ENCODE measurements at regions not wholly inside any gene's neighbourhood (a gene's known extent, or its start where the extent isn't known, plus 50 kb on each side); places are given as distances from the start of the nearest gene placed in this dataset.
"Not testable (repeated sequence)": the region's sequence is repeated elsewhere in the genome, so short reads cannot be mapped to it uniquely, and the experiment has no call there.

DNA sequence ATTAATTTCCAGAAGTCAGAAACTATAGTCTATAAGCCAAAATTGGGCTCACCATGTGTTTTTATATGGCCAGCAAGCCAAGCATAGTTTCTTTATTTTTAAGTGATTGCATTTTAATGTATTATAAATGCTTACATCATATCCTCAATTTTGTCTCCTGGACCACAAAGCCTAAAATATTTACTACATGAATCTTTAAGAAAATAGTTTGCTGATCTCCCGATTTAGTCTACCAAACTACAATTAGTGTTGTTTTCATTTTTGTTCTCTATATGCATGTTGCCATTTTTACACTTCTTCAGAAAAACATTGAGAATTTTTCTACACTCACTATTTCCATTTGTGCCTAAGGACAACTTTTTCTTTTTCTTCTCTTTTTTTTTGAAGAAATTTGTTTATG, 954.5 kb upstream of the ADAMTS5 start:
- not testable (repeated sequence) for DNase-seq

DNA sequence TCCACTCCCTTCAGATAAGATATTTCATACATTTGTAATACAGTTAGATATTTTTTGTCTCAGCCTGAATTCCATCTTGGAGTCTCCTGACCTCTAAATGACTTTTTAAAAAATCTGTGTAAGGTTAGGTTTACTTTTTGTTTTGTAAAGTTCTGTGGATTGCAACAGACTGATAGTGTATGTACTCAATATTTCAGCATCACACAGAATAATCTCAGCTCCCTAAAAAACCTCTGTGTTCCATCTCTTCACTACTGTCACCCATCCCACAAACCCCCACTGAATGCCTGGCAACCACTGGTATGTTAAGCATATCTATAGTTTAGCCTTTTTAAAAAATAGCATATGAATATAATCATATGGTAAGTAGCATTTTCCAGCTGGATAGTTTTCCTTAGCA, 951.1 kb upstream of the ADAMTS5 start:
- not testable (repeated sequence) for DNase-seq

DNA sequence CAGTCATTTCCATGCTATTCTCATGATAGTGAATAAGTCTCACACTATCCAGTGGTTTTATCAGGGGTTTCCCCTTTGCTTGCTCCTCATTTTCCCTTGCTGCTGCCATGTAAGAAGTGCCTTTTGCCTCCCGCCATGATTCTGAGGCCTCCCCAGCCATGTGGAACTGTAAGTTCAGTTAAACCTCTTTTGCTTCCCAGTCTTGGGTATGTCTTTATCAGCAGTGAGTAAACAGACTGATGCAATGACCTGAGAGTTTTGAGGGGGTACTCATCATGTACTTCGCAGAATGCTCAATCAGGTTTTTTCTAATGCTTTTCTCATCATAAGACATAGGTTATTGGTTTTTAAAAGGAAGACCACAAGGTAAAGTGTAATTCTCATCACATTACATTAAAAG, 949.4 kb upstream of the ADAMTS5 start:
- DNase-seq, result not testable (repeated sequence)

DNA sequence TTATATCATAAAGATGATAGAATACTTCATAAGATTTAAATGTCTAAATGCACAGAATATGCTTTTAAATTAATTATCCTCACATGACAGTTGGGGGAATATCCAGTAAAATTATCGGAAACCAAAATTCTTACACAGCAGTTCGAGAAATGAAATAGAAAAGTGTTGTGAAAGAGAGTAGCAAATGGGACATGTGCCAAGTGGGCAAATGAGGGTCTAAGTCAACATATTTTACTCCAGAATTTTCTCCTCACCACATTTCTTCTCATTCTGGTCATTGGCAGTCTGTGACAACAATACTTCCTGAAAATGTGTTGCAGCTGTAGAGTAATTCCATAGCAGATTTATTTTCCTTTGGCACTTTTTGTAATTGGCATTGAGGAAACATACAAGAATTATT, 945.2 kb upstream of the ADAMTS5 start:
- DNase-seq, result not testable (repeated sequence)

DNA sequence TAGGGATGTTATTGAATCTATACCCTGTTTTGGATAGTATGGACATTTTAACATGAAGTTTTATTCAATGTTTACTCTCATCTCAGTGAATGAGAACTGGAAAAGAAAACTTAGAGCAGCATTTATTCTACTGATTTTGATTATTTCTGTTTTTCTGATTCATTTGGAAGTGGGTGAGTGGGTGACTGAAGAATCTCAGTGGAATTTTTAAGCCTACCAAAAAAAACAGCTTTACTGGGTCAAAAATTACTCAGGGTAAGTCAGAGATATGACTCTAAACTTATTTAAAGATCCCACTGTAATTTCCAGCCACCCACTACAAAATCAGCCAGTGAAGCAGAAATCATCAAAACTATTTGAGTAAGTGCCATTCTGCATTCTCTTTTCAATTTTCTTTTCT, 942.6 kb upstream of the ADAMTS5 start:
- DNase-seq, result not testable (repeated sequence)

DNA sequence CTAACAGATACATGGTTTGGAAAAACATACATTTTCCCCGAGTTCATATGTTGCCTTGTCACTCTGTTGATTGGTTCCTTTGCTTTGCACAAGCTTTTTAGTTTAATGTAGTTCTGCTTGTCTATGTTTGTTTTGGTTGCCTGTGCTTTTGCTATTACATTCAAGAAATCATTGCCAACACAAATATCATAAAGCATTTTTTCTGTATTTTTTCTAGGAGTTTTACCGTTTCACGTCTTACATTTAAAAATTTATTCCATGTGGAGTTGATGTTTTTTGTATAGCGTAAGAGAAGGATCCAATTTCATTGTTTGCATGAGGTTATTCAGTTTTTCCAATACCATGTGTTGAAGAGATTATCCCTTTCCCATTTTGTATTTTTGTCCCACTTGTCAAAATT, 941.9 kb upstream of the ADAMTS5 start:
- not testable (repeated sequence) for DNase-seq

DNA sequence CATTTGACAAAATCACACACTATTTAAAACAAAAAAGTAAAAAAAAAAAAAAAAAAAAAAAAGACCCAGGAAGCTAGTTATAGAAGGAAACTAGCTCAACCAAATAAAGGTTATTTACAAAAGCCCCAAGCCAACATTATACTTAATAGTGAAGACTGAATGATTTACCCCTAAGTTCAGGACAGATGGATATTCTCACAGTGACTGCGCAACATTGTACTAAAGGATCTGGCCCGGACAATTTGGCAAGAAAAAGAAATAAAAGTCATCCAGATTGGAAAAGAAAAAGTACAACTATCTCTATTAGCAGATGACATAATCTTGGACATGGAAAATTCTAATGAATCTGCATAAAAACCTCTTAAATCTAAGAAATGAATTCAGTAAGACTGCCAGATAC, 936.0 kb upstream of the ADAMTS5 start:
- DNase-seq, result not testable (repeated sequence)

DNA sequence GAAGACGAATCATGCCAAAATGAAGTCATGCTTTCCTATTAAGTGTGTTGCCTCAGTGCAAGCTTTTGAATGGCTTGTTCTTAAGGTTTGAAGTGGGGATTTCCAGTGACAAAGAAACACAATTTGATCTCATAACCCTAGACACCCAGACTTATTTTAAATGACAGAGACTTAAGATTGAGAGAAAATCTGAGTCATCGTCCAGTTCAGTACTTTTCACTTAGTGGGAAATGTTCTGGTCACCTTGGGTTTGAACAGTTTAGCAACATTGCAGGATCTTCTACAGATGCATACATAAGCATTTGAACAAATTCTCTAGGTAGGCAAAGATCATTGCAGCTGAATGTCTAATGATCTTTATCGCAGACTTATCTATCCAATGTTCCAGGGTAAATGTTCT, 926.7 kb upstream of the ADAMTS5 start:
- not testable (repeated sequence) for DNase-seq

DNA sequence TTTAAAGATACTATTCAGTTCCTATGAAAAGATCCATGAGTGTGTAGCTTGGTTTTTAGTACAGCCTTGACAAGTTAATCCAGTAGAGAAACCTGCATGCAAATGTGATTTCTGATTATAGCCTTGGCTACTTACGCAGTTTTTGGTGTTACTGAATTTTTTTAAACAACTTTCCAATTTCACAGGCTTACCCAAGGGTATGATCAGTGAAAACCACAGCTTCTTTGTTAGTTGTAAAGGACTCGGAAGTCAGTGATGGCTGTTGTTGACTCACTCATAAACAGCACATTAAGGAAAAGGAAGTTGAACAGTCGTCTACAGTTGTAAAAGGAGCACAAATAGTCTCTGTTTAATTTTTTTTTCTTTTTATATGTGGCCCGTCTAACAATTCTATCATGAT, 924.6 kb upstream of the ADAMTS5 start:
- DNase-seq, result not testable (repeated sequence)

DNA sequence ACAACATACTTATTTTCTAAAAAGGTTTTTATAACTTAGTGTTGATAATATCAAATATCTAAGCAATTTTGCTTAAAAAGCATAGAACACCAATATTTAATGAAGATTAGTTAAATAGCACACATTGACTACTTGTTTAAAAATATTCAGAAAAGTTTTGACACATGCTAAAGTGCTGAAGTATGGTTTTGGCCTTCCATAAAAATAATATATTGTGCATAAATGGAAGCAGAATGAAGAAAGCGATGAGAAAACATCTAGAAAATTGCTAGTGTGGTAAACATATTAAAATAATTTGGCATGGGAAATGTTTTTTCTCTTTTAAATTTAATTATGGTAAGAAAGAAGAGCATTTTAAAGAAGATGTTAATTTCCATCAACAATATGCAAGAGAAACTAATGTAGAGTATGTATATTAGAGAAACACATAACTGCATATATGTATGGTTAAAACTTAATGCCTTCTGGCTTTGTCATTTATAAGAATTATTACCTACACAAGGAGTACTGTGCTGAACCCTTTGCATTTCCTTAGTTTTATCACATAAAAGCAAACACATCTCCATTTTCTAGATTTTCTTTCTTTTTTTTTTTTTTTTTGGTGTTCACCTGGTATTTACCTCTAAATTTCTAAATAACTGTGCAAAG, 921.0 kb upstream of the ADAMTS5 start:
- DNase-seq, result not testable (repeated sequence)

DNA sequence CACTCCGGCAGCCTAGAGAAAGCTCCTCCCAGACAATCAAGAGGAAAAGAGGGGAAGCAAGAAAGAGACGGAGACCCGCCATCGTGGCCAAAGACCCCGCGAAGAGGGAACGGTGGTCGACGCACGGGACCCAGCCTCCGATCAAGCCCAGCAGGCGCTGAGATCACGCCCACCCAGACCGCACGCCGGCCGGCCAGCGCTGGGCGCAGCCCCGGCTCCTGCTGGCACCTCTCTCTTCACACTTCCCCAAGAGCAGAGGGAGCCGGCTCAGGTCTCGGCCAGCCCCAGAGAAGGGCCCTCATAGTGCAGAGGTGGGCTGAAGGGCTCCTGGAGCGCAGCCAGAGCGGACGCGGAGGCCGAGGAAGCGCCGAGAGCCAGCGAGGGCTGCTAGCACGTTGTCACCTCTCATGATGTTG, 918.4 kb upstream of the ADAMTS5 start:
- DNase-seq, result no peak

DNA sequence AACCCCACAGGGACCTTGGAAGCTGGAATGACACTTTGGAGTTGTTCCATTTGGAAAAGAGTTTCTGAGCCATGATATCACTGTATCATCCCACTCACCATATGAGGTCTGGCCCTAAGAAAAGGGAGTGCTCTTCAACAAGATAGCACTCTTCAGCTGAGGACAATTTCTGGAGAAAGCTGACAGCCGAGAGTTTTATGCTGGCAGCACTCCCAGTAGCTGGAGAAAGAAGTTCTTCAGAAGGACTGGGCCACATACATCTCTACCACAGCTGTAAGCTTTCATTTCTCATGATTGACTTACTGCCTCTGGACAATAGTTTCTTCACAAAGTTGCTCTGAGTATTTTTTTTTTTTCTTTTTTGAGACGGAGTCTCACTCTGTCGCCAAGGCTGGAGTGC, 914.4 kb upstream of the ADAMTS5 start:
- DNase-seq, result not testable (repeated sequence)

DNA sequence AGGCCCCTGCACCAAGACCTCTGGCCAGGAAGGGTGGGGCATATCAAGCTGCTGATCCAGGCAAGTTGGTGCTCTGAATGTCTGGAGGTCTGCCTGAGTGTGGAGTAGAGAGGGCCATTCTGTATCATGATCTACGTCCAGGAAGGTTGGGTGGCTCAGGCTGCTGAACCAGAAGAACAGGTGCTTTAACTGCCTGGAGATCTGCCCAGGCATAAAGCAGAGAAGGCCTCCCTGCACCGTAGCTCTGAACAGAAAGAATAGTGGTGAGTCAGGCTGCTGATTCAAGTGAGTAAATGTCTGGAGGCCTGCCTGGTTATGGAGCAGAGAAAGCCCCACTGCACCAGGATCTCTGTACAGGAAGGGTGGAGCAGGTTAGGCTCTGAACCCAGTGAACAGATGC, 905.5 kb upstream of the ADAMTS5 start:
- DNase-seq, result not testable (repeated sequence)

DNA sequence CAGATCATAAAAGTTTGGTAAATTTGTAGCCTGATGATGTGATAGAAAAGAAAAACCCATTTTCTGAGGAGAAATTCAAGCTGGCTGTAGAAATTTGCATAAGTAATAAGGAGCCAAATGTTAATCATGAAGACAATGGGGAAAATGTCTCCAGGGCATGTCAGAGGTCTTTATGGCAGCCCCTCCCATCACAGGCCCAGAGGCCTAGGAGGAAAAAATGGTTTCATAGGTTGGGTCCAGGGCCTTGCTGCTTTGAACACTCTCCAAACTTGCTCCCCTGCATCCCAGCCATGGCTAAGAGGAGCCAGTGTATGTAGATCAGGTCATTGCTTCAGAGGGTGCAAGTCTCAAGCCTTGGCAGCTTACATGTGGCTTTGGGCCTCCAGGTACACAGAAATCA, 903.9 kb upstream of the ADAMTS5 start:
- DNase-seq, result not testable (repeated sequence)

DNA sequence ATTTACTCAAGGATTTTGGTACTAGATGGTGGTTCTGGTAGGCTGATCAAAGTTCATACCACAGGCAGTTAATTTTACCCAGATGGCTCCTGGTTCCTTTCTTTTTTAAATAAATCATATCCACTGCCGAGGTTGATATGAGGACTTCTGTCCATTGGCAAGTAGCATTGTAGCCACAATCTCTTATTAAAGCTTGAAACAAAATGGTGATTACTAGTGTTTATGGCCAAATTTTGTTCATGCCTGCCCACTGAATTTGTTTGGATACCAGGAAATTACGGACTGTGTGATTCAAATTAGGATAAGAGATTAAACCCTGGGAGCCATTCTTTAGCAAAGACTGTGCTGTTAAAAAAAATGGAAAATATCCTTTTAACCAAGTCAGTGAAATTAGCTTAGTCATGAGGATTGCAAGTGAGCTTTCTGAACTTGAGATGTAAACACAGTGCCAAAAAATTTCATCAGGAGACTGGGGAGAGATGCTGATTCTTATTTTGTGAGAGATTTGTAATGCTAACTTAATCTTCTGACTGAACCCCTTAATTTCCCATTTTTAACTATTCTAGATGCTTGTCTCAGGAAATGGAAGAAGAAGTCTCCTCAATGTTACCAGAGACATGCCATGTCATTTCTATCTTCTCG, 893.5 kb upstream of the ADAMTS5 start:
- not testable (repeated sequence) for DNase-seq

DNA sequence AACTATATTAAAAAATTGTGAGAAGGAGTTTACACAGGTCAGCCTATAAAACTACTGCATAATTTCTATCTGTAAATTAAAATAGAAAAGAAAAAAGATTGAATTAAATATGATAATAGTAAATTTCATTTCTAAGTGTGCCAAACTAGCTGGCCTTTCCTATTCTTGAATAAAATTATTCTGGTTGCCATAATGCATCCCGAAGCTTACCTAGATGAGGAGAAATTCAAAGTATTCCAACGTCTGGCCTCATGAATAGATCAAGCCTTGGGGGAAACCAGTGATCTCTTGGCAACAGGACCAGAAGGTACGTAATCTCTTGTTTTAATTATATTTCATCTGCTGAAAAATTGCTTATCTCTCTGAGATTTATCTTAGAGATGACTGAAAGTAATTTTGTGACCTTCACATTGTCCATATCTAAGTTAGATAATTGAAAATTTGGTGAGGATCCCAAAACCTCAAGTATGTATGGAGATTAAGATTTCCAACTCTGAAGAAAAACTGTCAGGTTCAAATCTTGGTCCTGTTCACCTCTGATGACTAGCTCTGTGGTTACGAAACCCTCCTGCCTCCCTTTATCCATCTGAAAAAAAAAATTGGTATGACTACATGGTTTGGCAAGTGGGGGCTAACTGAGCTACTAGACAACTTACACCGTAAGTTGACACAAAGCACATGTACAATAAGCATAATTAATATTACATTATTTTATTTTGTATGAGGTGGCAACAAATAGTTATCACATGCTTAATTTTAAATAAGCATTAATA, 891.4 kb upstream of the ADAMTS5 start:
- not testable (repeated sequence) for DNase-seq

DNA sequence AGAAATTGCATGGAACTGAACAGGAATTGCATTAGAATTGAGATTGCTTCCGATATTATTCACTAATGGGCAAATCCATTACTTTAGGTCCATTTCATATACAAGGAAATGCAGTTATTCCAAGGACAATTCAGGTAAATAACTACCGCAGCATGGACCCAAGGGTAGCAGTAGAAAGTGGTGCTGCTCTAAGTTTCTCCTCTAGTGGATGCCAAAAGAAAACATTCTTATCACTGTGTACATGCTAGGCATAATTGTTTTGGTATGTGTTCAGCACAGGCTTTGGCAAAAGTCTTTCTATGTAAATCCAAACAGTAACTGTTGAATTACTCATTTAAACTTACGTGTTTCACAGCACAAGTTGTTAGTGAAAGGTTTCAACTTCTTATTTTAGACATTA, 890.1 kb upstream of the ADAMTS5 start:
- DNase-seq, result not testable (repeated sequence)

DNA sequence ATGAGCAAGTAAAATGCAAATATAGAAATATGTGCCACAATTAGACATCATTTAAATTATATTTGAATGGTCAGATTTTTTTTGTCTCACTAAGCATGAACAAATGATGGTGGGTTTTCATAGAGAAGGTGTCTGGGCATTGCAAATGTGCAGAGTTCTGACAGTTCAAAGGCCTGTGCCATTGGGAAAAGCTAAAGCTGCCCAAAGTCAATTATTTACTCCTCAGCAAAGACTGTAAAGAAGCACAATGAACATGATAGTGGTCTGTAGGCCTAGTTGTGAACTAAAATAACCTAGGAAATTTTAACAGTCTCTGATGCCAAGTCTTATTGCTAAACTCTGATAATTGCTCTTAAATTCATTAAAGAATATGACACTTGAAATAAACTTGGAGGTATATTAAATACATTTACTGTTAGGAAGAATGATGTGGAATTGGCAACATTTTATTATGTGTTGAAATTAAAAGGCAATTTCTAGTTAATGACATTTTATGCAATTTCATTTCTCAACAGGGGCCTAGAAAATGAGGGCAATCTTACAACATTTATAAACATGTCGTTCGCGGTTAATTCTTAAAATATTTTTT, 874.3 kb upstream of the ADAMTS5 start:
- no peak for DNase-seq

DNA sequence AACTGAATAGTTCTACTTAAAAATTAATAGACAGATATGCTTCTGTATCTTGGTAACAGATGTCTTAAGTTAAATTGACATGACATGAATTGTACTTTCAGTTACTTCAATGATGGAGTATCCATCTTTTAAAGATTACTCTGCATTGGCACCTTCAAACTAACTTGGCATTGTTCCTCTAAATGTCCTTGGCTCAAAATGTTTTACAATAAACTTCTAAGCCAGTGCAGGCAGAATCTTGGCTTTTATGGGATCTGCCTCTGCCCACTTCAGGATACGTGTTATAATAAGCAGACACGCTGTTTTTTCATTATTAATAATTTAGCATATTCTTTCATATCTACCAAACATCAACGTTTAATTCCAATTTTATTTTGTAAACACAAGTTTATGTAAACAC, 873.4 kb upstream of the ADAMTS5 start:
- DNase-seq, result no peak

DNA sequence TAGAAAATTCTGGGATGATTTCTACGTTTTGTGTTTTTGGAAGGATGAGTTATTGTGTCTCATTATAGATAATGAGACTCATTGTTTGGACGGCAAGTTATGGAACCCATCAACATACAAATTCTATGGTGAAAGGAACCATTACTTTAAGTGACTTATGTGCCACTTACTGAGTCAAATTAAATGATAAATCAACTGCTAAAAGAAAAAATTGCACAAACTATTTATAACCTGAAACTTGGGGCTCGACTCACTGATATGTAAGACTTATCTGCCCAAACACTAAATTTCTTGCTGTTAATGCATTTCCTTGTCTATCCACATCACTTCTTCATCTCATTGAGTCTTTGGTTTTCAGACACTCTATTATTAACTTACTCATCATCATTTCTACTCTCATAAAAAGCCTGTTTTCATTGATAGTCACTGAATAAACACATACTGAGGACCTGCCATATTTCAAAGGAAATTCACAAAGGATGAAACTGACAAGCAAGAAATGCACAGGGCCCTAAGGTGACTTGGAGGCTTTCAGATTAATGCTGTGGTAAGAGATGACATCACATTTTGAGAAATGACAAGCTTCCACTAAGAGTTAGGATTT, 872.7 kb upstream of the ADAMTS5 start:
- no peak for DNase-seq

DNA sequence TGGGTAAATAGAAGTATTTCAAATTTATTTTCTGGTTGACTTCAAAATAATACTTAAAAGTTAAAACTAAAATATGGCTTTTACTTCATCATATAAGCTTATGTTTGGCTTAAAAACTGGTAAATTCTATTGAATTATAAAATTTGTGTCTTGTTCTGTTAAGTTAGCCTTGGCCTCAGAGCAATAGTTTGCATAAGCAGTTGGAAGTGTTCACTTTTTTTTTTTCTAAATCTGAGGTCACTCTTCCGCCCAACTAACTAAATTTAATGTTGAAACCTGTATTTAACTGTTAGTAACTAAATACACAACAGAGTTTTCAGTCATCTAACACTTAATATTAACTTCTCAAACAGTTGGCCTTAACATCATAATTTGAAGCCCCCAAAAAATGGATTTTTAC, 871.7 kb upstream of the ADAMTS5 start:
- DNase-seq, result no peak

DNA sequence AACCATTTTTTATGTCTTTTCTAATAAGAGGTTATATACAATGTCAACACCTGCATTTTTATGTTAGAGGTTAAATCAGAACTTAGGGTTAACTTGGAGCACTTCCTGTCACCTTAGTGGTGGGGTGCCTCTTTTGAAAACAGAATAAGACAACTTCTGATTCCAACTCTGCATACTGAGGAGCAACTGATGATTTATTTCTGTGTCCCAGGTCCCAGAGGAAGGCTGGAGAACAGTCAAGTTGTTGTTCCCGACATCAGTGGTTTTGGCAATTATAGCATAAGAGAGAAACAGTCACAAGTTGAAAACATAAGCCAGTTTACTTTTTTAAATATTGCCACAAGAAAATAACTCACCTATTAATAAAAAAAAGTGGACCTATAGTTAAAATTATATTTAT, 871.0 kb upstream of the ADAMTS5 start:
- DNase-seq, result no peak

DNA sequence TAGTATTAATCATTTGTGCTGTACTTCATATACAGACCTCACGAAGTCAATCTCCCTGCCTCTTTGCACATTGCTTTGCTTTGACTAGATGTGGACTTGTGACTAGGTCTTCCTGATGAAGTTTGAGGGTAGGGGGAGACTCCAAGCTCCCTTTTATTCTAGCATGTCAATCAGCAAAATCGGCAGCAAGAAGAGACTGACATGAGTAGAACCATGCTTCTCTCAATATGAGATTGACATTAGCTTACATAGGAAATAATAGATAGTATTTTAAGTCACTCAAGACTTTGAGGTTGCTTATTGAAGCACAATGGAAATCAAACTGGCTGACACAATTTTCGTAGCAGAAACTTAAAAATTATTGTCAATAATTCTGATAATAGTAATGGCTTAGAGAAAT, 866.4 kb upstream of the ADAMTS5 start:
- no peak for DNase-seq
